ENCODE measurements at regions not wholly inside any gene's neighbourhood (a gene's known extent, or its start where the extent isn't known, plus 50 kb on each side); places are given as distances from the start of the nearest gene placed in this dataset.

DNA sequence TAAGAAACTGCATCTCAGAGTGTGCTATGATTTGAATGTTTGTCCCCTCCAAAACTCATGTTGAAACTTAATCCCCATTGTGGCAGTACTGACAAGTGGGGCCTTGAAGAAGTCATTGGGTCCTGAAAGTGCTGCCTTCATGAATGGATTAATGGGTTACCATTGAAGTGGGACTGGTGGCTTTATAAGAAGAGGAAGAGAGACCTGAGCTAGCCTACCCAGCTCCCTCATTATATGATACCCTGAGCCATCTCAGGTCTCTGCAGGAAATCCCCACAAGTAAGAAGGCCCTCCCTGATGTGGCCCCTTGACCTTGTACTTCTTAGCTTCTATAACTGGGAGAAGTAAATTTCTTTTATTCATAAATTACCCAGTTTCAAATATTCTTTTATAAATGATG is 526.8 kb downstream of the XIRP2 start:
- no peak for DNase-seq (ENCODE audit: low spot score)
- Mint-ChIP-seq H3K27ac (ENCODE audit: unreplicated experiment) (no peak overlapping the region), H3K4me3 (ENCODE audit: unreplicated experiment) (no peak overlapping the region), H3K9me3 (ENCODE audit: unreplicated experiment) (no peaks in the 10 kb centered on the region), H3K4me1 (ENCODE audit: unreplicated experiment) (no peaks in the 10 kb centered on the region), H3K36me3 (ENCODE audit: low read depth, unreplicated experiment) (peaks cover 8% of the 10 kb centered on the region), H3K27me3 (ENCODE audit: unreplicated experiment) (no peaks in the 10 kb centered on the region)
- TF ChIP-seq, protein P1, sequence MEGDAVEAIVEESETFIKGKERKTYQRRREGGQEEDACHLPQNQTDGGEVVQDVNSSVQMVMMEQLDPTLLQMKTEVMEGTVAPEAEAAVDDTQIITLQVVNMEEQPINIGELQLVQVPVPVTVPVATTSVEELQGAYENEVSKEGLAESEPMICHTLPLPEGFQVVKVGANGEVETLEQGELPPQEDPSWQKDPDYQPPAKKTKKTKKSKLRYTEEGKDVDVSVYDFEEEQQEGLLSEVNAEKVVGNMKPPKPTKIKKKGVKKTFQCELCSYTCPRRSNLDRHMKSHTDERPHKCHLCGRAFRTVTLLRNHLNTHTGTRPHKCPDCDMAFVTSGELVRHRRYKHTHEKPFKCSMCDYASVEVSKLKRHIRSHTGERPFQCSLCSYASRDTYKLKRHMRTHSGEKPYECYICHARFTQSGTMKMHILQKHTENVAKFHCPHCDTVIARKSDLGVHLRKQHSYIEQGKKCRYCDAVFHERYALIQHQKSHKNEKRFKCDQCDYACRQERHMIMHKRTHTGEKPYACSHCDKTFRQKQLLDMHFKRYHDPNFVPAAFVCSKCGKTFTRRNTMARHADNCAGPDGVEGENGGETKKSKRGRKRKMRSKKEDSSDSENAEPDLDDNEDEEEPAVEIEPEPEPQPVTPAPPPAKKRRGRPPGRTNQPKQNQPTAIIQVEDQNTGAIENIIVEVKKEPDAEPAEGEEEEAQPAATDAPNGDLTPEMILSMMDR (IDR thresholded peaks at IDR 0.05; ENCODE audit: unreplicated experiment): no peak

- Mint-ChIP-seq H3K4me1 (ENCODE audit: unreplicated experiment) (no peaks in the 10 kb centered on the region), H3K36me3 (ENCODE audit: low read depth, unreplicated experiment) (peaks cover 8% of the 10 kb centered on the region), H3K4me3 (ENCODE audit: unreplicated experiment) (no peak overlapping the region), H3K27ac (ENCODE audit: unreplicated experiment) (no peak overlapping the region), H3K9me3 (ENCODE audit: unreplicated experiment) (no peaks in the 10 kb centered on the region), H3K27me3 (ENCODE audit: unreplicated experiment) (no peaks in the 10 kb centered on the region)
- DNase-seq (ENCODE audit: low spot score): no peak
- TF ChIP-seq, protein P1 (IDR thresholded peaks at IDR 0.05; ENCODE audit: unreplicated experiment): no peak
Observed at GRCh38 chr2:167411367-167411766, 523.1 kb downstream of the XIRP2 start.

- H3K27me3 Mint-ChIP-seq (ENCODE audit: unreplicated experiment): no peaks in the 10 kb centered on the region
- no peak for DNase-seq (ENCODE audit: low spot score)
- no peak overlapping the region for H3K4me3 Mint-ChIP-seq (ENCODE audit: unreplicated experiment)
- no peaks in the 10 kb centered on the region for H3K4me1 Mint-ChIP-seq (ENCODE audit: unreplicated experiment)
- H3K36me3 Mint-ChIP-seq (ENCODE audit: low read depth, unreplicated experiment): no peaks in the 10 kb centered on the region
- TF ChIP-seq, protein P1 (IDR thresholded peaks at IDR 0.05; ENCODE audit: unreplicated experiment): no peak
- H3K27ac Mint-ChIP-seq (ENCODE audit: unreplicated experiment): no peak overlapping the region
- H3K9me3 Mint-ChIP-seq (ENCODE audit: unreplicated experiment): no peaks in the 10 kb centered on the region
Observed at GRCh38 chr2:167406558-167406957, 518.3 kb downstream of the XIRP2 start.

DNA sequence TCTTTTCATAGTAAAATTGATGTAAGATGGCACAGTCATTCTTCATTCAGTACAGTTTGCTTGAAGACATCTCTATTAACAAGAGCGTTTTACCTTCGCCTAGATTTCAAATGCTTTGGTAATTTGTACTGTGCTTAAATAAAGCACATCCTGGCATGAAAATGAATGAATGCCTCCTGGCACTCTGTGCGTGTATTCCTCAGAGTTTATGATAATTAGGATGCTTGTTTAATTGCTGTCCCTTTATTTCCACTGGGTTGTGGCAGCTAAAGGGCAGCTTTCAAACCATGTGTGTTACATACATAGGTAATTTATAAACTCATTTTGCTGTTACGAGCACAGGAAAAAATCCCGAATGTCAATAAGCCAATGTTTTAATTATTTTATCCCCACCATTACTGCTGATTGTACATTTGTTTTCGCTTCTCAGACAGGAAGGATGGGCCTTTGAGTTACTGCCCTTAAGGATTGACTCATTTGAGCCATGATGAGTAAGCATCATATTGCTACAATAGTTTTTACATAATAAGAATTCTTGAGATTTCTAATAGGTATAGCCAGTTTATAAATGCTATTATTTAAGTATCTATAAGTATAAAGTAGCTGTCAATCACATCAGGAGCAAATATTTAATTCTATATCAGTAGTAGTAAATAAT is 516.5 kb downstream of the XIRP2 start:
- Mint-ChIP-seq H3K9me3 (ENCODE audit: unreplicated experiment) (no peaks in the 10 kb centered on the region), H3K4me1 (ENCODE audit: unreplicated experiment) (peaks cover 4% of the 10 kb centered on the region), H3K36me3 (ENCODE audit: low read depth, unreplicated experiment) (no peaks in the 10 kb centered on the region), H3K27me3 (ENCODE audit: unreplicated experiment) (no peaks in the 10 kb centered on the region), H3K27ac (ENCODE audit: unreplicated experiment) (no peak overlapping the region), H3K4me3 (ENCODE audit: unreplicated experiment) (no peak overlapping the region)
- TF ChIP-seq, protein P1 (IDR thresholded peaks at IDR 0.05; ENCODE audit: unreplicated experiment): no peak
- no peak for DNase-seq (ENCODE audit: low spot score)

DNA sequence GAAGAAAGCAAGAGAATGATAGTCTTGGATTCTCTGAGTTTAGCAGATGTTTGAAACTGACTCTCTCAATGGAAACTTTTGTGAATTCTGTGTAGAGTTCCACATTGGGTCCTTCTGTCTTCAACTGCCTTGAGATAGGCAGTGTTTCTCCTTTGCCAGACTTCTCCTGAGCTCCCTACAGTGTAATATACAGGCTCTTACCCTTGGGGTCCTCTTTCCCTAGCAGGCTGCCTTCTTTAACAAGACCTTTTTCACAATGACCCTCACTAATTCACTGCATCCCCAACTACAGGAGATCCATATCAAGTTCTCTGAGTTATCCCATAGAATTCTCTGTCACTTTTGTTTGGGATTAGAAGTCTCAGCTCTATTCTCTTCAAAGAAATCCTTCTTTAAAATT is 513.0 kb downstream of the XIRP2 start:
- no peak for DNase-seq (ENCODE audit: low spot score)
- Mint-ChIP-seq H3K27me3 (ENCODE audit: unreplicated experiment) (no peaks in the 10 kb centered on the region), H3K27ac (ENCODE audit: unreplicated experiment) (no peak overlapping the region), H3K36me3 (ENCODE audit: low read depth, unreplicated experiment) (no peaks in the 10 kb centered on the region), H3K4me1 (ENCODE audit: unreplicated experiment) (peaks cover 4% of the 10 kb centered on the region), H3K4me3 (ENCODE audit: unreplicated experiment) (no peak overlapping the region), H3K9me3 (ENCODE audit: unreplicated experiment) (no peaks in the 10 kb centered on the region)
- TF ChIP-seq, protein P1 (IDR thresholded peaks at IDR 0.05; ENCODE audit: unreplicated experiment): no peak

All from endothelial cell (in vitro differentiated cells).